PC-3 (cell line): ENCODE measurements at regions not wholly inside any gene's neighbourhood (a gene's known extent, or its start where the extent isn't known, plus 50 kb on each side); places are given as distances from the start of the nearest gene placed in this dataset.

ENCODE experiments used
- ATAC-seq: fragments of 200-7000 bp; cut with Tn5 transposase; 2 replicates; pipeline ENCODE4 v1.9.1; 2020; ENCODE audit warnings: mild to moderate bottlenecking, moderate library complexity
- BruUV-seq: library from RNA; stranded (reverse); fragments of 400-500 nt; replicated peaks from 2 replicates; lab custom pipeline; 2021; lab: Mats Ljungman, UMichigan
- CTCF ChIA-PET: fragments of 300-600 bp; sonication (Branson Sonifier 250); formaldehyde crosslinking; loops from one replicate; lab custom pipeline; 2022; ENCODE audit warnings: antibody characterized with exemption; lab: Charles Lee
- POLR2A ChIA-PET: fragments of 300-600 bp; sonication (Branson Sonifier 250); formaldehyde crosslinking; loops from one replicate; lab custom pipeline; 2022; ENCODE audit warnings: antibody characterized with exemption; ENCODE audit not compliant: unreplicated experiment; lab: Charles Lee
- DNase-seq: peaks from one replicate; pipeline ENCODE4 v3.0.0-alpha.2; 2015
- H2AFZ ChIP-seq: fragments of 300-600 bp; sonication (generic); 2 replicates; pipeline ENCODE4 v1.6.0; 2016; ENCODE audit warnings: antibody characterized with exemption, low read length
- H3F3A ChIP-seq: fragments of 300-600 bp; sonication (generic); one replicate; pipeline ENCODE4 v1.6.0; 2017; ENCODE audit warnings: antibody characterized with exemption, low read length, control low read depth, mild to moderate bottlenecking; ENCODE audit not compliant: unreplicated experiment
- H3K27ac ChIP-seq: fragments of 300-600 bp; sonication (generic); 2 replicates; pipeline ENCODE4 v1.5.1; 2016; ENCODE audit warnings: mild to moderate bottlenecking, low read length
- H3K27me3 ChIP-seq: fragments of 300-600 bp; sonication (generic); 2 replicates; pipeline ENCODE4 v1.6.1; 2016; ENCODE audit warnings: low read length, mixed read lengths
- H3K36me3 ChIP-seq: fragments of 300-600 bp; sonication (generic); 2 replicates; pipeline ENCODE4 v1.6.1; 2016; ENCODE audit warnings: low read depth, mixed run types, low read length, mixed read lengths
- H3K4me1 ChIP-seq: fragments of 300-600 bp; sonication (generic); 2 replicates; pipeline ENCODE4 v1.5.1; 2016; ENCODE audit warnings: low read length; ENCODE audit not compliant: insufficient read depth
- H3K4me2 ChIP-seq: fragments of 300-600 bp; sonication (generic); 2 replicates; pipeline ENCODE4 v1.6.0; 2016; ENCODE audit warnings: low read length
- H3K4me3 ChIP-seq: fragments of 300-600 bp; sonication (generic); 2 replicates; pipeline ENCODE4 v1.5.1; 2016; ENCODE audit warnings: mild to moderate bottlenecking, low read length, mixed read lengths
- H3K79me2 ChIP-seq: fragments of 300-600 bp; sonication (generic); 2 replicates; pipeline ENCODE4 v1.6.1; 2017; ENCODE audit warnings: low read length, mixed read lengths
- H3K9ac ChIP-seq: fragments of 300-600 bp; sonication (generic); 2 replicates; pipeline ENCODE4 v1.6.0; 2016; ENCODE audit warnings: mild to moderate bottlenecking, low read length
- H3K9me2 ChIP-seq: fragments of 300-600 bp; sonication (generic); replicated peaks from 2 replicates; pipeline ENCODE4 v1.6.1; 2016; ENCODE audit warnings: mixed run types, low read length, mixed read lengths
- H3K9me3 ChIP-seq: fragments of 300-600 bp; sonication (generic); 2 replicates; pipeline ENCODE4 v1.6.1; 2016; ENCODE audit warnings: low read length, mixed read lengths
- H4K20me1 ChIP-seq: fragments of 300-600 bp; sonication (generic); 2 replicates; pipeline ENCODE4 v1.6.1; 2016; ENCODE audit warnings: low read length, mixed read lengths
- CTCF ChIP-seq: fragments of 300-600 bp; sonication (generic); conservative IDR thresholded peaks from 2 replicates; pipeline ENCODE4 v1.5.1; 2017; ENCODE audit warnings: antibody characterized with exemption, low read depth, mild to moderate bottlenecking, low read length
- EZH2 ChIP-seq: fragments of 300-600 bp; sonication (generic); IDR thresholded peaks from one replicate; pipeline ENCODE4 v1.6.1; 2017; ENCODE audit warnings: antibody characterized with exemption, mild to moderate bottlenecking, low read length; ENCODE audit not compliant: unreplicated experiment
- EZH2phosphoT487 ChIP-seq: fragments of 300-600 bp; sonication (generic); IDR thresholded peaks from 2 replicates; pipeline ENCODE4 v1.6.1; 2018; ENCODE audit warnings: mild to moderate bottlenecking, antibody characterized with exemption, low read length, borderline replicate concordance
- intact Hi-C: fragments of 100-400 bp; cut with micrococcal nuclease; formaldehyde crosslinking; loops from 2 replicates; pipeline ENCODE4 v1.9.0; 2023

- Histone ChIP-seq H3K9me2 (no peaks in the 10 kb centered on the region), H3K27ac (no peak overlapping the region), H2AFZ (no peak overlapping the region), H3K4me1 (no peaks in the 10 kb centered on the region), H3K27me3 (no peaks in the 10 kb centered on the region), H3K4me2 (no peak overlapping the region), H3K79me2 (no peaks in the 10 kb centered on the region), H3F3A (no peaks in the 10 kb centered on the region), H4K20me1 (no peaks in the 10 kb centered on the region), H3K9me3 (no peaks in the 10 kb centered on the region), H3K36me3 (no peaks in the 10 kb centered on the region), H3K4me3 (no peak overlapping the region), H3K9ac (no peak overlapping the region)
- intact Hi-C loops, result no loop called here
- no TSS peak for BruUV-seq
- ATAC-seq (no peak), DNase-seq (no peak)
- TF ChIP-seq EZH2, result no peak
- TF ChIP-seq EZH2phosphoT487, result no peak
- no peak for TF ChIP-seq CTCF
- ChIA-PET CTCF (no interaction called here), POLR2A (no interaction called here)
Measured at GRCh38 chr5:28703651-28704260, 1665.4 kb upstream of the CDH9 start.

DNA sequence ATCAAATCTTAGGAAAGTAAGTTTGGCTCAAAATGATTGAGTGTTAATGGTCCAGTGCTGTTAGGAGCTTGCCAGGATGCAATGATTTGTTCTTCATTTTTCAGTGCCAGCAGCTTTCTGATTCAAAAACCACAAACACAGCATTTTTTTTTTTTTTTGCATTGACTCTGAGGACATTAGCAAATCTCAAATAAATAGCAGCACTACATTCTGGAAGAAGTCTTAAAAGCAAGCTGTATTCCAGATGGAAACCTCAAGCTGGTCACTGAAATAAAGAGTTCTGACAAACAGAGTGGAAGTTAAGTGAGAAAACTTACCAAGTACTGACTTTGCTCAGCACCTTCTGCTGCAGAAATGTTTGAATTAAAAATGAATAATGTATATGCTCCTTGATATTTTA is 1653.1 kb upstream of the CDH9 start:
- DNase-seq (no peak), ATAC-seq (no peak)
- no peaks in the 10 kb centered on the region for H3K9me3 ChIP-seq
- H3K4me1 ChIP-seq, result no peaks in the 10 kb centered on the region
- H3K27ac ChIP-seq, result no peak overlapping the region
- intact Hi-C loops, result no loop called here
- BruUV-seq, result no TSS peak
- H2AFZ ChIP-seq, result no peak overlapping the region
- TF ChIP-seq EZH2phosphoT487 (no peak), CTCF (no peak), EZH2 (no peak)
- POLR2A ChIA-PET, result no interaction called here
- H3K4me2 ChIP-seq, result no peak overlapping the region
- CTCF ChIA-PET, result no interaction called here
- no peak overlapping the region for H3K9ac ChIP-seq
- no peaks in the 10 kb centered on the region for H3K27me3 ChIP-seq
- H3K4me3 ChIP-seq, result no peak overlapping the region
- no peaks in the 10 kb centered on the region for H3K36me3 ChIP-seq
- no peaks in the 10 kb centered on the region for H3K79me2 ChIP-seq
- H3F3A ChIP-seq, result no peaks in the 10 kb centered on the region
- H3K9me2 ChIP-seq, result no peaks in the 10 kb centered on the region
- H4K20me1 ChIP-seq, result no peaks in the 10 kb centered on the region

DNA sequence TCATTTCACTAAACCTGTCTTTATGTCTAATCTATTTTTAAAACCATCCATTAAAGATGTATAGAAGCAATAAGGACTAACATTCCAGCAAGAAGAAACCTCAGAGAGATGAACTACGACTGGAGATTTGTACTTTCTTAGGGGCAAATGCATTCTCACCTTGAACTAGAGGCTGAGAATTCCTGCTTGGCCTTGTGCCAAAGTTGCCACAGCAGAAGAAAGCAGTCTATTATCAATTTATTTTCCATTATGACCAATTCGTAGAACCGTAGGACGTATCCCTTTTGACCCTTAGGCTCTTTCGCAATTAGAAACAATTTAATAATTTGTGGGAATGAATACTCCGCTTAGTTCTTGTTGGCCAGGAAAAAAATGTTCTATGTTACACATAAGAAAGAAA is 1647.4 kb upstream of the CDH9 start:
- Histone ChIP-seq H3K27me3 (no peaks in the 10 kb centered on the region), H3K4me1 (no peaks in the 10 kb centered on the region), H3K9ac (no peak overlapping the region), H3K4me3 (no peak overlapping the region), H2AFZ (no peak overlapping the region), H3K9me2 (no peaks in the 10 kb centered on the region), H3K36me3 (no peaks in the 10 kb centered on the region), H3K9me3 (no peaks in the 10 kb centered on the region), H3K79me2 (no peaks in the 10 kb centered on the region), H3K27ac (no peak overlapping the region), H3K4me2 (no peak overlapping the region), H4K20me1 (no peaks in the 10 kb centered on the region), H3F3A (no peaks in the 10 kb centered on the region)
- BruUV-seq, result no TSS peak
- no peak for TF ChIP-seq EZH2
- DNase-seq (no peak), ATAC-seq (no peak)
- ChIA-PET POLR2A (no interaction called here), CTCF (no interaction called here)
- intact Hi-C loops, result no loop called here
